ENCODE measurements at regions not wholly inside any gene's neighbourhood (a gene's known extent, or its start where the extent isn't known, plus 50 kb on each side); places are given as distances from the start of the nearest gene placed in this dataset.

DNA sequence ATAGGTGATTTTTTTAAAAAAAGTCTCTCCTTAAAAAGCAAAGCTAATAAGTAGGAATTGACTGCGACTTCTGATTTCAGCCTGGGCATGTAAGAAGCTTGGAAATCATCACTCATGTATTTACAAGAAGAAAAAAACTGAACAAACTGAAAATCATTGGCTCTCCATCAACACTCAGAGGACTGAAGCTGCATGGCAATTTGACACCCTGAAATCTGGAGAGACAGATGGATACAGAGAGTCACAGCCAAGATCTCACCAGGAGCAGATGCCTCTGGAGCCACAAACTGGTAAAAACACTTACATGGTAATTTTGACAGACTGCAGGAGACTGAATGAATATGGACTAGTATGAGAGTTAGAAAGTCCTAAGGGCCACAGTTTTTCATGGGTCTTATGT is 191.2 kb upstream of the TCF21 start:
- DNase-seq = no peak

DNA sequence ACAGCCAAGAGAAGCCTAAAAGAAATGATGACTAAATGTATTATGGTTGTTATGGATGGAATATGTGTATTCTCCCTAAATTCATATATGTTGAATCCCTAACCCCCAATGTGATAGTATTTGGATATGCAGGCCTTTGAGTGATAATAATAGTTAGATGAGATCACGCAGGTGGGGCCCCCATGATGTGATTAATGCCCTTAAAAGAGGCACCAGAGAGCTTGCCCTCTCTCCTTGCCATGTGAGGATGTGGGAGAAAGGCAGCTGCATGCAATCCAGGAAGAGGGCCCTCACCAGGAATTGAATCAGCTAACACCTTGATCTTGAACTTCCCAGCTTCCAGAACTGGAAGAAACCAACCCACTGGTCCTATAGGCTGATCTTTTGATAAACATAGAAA is 190.6 kb upstream of the TCF21 start:
- DNase-seq = no peak

DNA sequence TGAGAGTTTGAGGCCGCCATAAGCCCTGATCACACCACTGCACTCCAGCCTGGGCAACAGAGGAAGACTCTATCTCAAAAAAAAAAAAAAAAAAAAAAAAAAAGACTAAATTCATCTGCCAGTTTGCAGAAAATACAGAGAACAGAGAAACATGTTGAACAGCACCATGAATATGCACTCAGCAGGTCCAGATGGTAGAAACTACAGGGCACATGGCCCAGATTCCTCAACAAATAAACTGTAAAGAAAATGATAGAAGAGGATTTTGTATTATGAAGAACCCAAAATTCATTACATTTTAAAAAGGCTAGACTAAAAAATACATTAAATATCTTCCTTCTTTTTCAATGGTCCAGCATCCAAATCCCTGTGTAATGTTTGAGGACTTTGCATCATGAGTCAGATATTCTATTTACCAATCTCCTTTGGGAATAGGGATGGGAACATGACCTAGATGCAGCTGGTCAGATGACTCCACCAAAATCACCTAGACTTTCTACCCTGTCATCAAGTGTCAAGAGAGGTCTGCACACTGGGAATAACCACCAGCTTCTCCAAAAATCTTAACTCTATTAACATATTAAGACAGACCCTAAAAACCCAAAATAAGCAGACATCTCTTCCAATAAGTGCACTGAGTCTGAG is 189.1 kb upstream of the TCF21 start:
- DNase-seq = no peak

DNA sequence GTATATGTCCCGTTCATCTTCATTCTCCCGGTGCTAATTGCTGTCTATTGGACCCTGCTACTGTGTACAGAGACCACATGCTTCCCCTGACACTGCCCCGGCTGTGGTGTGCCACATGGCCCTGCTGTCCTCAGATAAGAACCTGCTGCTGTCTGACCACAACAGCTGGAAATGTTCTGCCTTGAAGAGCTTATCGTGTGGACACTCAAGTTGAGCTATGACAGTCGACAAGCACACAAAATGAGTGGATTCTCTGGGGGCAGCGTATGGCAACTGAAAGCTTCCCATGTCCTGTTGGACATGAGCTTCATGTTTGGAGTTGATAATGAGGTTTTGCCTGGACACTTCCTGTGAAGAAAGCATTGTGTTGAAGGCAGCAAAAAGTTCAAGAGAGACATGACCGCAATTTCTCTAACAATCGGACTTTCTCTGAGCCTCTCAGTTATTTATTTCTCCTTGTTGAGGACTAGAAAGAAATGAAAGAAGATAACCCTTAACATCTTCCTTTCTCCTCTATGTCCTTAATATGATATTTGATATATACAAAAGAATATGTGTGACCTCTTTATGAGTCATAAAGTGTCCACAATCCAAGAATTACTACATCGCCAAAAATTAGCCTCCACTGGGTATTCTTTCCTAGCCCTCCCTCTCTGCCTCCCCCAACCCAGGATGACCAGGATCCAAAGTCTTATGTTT is 187.1 kb upstream of the TCF21 start:
- DNase-seq = no peak

DNA sequence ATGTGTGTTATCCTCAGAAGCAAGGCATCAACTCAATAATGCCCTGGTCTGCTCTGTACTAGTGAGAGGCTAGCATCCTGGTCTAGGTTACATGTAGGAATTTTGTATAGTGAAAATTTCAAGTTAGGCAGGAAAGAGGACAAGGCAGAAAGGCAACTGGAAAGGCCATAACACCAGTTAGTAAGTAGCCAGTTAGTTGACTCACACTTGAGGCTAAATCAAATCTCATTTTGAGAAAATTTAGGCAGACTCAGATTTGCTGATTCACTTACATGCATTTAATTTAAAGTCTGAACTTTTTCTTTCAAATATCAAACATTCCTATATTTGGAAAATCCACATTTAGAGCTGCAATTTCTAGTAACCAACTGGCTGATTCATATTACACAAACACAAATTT is 184.5 kb upstream of the TCF21 start:
- DNase-seq = no peak

DNA sequence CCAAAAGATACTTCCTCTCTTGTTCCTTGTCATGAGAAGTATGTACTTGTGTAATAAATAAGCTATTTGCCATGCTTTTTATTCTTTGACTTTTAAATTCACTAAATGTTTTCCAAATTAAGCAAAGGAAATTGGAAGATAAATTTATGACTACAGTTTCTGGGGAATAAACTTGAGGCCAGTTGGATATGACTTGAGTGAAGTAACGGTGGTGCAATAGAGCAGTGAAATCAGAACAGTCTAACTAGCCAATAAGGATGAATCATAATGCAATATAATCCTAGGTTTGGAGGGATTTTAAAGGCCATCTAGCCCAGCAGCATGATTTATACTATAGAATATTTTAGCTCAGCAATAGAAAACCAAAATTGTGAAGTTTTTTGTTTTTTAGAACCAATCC is 183.8 kb upstream of the TCF21 start:
- no peak for DNase-seq

DNA sequence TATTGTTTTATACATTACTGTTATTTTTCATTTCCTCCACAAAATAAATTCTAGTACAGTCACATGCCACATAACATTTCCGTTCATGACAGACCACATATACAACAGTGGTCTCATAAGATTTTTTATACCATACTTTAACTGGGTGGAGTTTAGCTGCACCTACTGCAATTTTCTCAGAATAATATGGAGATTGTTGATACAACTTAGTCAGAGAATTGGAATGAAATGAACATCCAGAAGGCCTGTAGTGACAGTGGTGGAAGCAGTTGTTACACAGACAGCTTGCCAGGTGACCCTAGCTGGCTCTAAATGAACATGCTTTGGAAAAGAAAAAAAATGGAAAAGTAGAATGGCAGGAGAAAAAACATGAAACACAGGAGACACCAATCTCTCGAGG is 183.2 kb upstream of the TCF21 start:
- DNase-seq = no peak

DNA sequence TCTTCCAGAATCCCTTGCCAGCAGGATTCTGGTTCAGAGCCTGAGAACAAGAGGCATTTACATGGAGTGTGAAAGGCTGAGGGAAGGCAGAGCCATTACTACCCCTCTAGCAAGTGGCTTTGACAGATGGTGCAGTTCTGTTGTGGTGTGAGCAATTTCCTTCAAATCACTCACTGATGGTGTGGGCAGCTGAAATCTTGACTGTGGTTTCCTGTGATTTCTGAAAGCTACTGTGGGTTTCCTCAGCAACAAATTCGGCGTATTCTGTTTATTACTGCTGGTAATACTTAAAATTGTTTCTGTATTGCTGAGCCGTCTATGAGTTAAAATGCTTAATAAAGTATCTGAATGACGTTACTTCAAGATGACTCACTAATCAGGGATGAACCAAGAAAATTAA is 181.5 kb upstream of the TCF21 start:
- no peak for DNase-seq

DNA sequence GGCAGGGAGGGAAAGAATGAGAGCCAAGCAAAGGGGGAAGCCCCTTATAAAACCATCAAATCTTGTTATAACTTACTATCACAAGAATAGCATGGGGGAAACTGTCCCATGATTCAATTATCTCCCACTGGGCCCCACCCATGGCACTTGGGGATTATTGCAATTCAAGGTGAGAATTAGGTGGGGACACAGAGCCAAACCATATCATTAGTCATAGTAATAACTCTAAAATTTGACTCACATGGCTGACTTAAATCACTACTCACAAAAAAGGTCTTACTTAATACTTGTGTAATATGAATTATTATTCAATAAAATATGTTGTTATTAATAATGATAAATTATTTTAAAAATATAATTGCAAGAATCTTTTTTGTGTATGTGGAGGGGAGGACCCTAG is 178.1 kb upstream of the TCF21 start:
- DNase-seq = no peak

DNA sequence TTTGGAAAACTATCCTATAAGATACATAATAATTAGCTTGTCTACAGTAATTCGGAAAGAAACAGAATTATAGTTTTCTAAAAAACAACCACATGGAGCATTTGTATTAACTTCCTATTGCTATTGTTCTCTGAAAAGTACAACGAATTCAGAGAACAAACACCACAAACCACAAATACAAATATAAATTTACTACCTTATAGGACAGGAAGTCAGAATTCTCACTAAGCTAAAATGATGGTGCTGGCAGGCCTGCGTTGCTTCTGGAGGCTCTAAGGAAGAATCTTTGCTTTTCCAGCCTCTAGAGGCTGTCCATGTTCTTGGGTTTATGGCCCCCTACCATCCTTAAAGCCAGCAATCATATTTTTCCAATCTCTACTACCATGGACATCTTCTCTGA is 173.6 kb upstream of the TCF21 start:
- DNase-seq = no peak

DNA sequence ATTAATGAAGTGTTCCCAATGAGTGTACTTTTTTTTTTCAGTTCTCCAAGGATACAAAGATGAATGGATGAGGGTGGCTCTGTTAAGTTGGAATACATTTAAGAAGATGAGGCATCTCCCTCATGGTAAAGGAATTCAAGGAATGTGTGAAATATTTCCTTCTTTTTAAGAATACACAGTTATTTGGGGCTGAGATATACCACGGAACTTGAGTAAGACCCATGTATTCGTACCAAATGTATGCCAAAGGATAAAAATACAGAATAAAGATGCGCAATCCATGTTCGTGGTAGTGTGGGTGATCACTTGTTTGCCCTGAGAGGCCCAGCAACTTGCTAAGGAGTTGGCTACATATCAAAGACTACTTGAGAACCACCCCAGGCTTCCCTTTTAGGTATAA is 164.2 kb upstream of the TCF21 start:
- no peak for DNase-seq

DNA sequence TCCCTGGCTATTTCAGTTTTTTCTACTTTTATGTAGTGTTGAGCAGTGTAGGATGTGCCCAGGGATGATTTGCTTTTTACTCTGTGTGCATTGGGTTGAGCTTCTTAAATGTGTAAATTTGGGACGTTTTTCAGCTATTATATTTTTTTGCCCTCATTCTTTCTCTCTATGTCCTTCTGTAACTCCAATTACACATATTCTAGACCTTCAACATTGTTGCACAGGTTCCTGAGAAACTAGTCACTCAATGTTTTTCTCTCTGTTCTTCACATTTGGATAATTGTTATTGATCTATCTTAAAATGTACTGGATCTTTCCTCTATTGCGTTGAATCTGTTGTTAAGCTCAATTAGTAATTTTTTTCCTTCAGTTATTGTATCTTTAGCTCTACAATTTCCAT is 162.7 kb upstream of the TCF21 start:
- DNase-seq = no peak

DNA sequence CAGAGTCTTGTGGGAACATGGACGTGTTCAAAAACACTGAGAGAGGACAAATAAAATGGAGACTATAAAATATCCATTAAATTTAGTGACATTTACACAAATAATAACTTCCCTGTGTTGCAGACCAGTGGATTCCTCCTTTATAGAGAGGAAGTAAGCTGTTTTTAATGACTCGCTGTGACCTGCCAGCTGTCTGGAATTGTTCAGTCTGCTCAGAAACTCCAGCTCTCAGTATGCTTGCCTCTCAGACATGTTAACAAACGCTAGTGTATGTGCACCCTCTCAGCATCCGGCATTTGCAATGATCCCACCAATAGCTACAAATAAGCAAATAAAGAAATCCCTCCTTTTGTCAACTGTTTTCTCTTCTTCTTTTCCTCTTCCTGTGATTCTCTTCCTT is 158.0 kb upstream of the TCF21 start:
- no peak for DNase-seq

DNA sequence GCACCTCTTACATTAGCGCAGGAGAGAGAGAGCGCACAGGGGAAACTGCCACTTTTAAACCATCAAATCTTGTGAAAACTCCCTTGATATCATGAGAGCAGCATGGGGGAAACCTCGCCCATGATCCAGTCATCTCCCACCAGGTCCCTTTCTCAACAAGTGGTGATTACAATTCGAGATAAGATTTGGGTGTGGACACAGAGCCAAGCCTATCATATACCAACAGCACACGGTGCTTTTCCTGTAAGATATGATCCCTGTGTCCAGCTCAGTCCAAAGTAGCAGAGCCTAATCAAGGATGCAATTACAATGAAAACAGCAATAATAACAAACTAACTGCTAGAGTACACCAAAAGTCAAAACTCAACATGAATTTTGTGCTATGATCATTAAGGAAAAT is 148.7 kb upstream of the TCF21 start:
- DNase-seq = no peak

DNA sequence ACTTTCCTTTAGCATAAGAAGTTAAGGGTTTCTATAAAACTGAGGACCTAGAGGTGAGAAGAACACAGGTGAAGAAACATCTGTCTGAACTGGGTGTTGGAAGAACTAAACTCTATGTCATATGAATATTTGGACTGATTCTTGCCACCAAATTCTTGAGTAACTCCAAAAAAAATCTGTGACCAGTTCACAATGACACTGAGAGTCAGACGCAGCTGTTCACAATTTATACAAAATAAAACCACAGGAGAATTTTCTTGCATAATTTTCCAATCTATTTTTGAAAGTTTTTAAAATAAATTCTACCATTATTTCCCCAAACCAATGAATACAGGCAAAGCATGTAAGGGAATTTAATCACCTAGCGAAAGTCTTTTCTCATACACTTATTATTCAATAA is 148.1 kb upstream of the TCF21 start:
- DNase-seq = no peak

DNA sequence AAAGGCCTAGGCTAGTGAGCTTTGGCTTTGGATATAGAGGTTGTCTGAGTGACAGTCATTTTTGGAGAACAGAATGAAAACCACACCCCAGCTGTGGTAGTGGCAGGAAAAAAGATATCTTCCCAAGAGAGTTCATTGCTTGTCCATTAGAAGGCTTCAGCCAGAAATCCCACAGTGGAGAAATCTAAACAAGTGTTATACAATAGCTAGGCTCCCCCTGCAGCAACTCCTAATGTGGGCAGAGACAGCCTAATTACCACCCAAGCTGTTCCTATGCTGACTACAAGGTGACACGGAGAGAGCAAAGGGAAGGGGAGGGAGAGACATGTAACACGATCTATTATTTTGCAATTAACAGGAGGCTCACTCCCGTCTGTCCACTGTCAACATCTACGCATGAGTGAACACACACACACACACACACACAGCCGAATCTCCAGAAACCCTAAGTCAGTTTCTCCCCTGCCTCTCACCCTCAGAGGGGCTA is 147.5 kb upstream of the TCF21 start:
- DNase-seq = peak; percentile 11

DNA sequence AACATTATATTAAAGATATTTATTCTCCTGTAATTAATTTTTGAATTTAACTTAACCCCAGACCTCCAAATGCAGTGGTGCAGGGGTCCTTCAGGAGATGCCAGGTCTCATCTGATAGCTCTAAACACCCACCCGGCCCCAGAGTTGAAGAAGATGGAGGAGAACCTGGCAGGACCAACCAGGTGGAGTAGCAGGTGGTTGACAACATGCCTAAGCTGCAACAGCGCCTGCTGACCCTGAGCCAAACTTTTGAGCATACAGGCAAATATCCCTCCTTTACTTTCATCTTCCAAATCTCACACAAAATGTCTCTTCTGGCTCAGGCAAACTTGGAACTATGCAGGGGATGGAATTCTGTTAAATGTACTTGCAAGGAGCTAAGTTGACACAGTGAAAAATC is 145.3 kb upstream of the TCF21 start:
- no peak for DNase-seq

DNA sequence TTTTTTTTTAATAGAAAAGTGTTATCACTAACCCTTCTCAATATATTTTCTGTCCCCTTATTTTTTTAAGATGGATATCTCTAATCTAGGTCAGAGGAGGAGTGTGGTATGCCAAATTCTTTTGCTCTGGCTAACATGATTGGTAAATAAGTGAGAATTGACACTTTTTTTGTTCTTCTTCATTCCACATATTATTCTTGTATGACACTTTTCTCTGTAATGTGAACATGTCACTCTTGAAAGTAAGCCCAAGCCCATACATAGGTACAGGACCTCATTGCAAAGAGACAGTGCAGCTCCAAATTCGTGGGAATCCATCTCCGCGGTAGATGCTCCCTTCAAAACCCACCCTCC is 142.5 kb upstream of the TCF21 start:
- DNase-seq = no peak

DNA sequence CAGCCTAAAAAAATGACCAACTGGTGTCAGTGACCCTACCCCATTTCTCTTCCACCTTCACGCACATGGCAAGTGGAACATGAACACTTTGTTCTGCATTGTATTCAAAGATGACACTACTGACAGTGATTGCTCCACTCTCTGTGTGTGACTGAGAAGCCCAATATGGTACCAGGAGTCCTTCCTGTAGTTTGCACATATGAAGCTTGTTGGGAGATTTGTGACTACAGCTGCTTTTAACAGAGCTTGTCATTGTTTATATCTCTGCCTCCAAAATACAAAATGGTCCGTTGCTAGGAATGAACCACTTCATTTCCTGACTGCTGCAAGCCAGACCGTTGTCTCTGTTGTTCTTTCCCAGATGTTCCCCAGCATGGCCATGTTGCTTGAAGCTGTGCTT is 140.3 kb upstream of the TCF21 start:
- no peak for DNase-seq

DNA sequence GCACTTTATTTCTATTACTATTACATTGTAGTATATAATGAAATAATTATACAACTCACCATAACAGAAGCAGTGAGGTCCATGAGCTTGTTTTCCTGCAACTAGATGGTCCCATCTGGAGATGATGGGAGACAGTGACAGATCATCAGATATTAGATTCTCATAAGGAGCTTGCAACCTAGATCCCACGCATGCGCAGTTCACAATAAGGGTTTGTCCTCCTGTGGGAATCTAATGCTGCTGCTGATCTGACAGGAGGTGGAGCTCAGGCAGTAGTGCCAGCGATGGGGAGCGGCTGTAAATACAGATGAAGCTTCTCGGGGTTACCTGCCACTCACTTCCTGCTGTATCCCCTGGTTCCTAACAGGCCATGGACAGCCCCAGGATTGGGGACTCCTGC is 139.5 kb upstream of the TCF21 start:
- no peak for DNase-seq

DNA sequence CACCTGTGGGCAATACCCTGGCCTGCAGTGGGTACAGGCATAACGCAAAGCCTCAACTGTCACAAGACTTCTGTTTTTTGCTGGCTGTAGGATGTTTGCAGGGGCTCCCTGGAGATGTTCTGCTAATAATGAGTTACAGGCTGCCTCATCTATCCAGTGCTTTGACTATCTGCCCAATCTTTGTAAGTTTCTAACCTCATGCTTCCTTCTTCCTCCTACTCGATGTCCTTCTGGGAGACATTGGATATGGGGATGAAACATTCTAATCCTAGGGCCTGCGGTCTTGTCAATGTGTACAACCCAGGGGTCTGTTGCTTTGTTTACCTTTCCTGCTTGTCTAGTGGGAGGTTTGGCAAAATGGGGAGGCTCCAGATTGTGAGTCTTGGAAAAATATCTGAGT is 136.8 kb upstream of the TCF21 start:
- no peak for DNase-seq

DNA sequence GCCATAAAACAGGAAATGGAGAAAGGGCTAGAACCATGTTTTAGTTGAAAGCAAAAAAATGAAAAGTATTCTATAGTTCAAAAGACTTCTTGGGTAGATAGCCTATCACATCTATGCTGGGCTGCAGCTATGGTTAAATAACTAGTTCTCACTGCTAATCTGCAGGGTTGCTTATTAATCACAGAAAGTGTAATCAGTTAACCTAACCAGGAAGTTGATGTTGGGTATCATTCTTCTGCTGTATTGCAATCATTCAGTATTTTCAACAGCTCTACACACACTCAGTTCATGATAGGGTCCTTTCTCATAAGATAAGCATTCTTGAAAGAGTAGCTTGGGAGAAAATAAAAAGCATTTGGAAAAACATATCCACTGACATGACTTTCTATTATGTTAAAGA is 135.2 kb upstream of the TCF21 start:
- no peak for DNase-seq

DNA sequence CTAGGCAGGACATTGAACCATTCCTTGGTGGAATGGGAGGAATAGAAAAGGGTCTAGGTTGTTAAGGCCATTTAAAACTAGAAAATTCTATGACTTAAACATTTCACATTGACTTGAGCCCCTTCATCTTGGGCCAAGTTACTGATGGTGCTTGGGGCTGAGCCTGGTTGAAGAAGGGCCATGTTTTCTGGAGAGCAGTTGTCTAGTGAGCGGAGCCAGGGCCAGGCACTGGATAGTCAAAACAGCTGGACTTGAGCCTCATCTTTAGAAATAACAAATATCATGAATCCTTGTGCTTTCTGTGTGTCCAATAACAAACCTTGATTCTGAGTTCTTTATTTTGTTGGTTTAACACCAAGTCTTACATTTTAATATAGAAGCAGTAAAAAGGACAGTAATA is 134.6 kb upstream of the TCF21 start:
- no peak for DNase-seq

DNA sequence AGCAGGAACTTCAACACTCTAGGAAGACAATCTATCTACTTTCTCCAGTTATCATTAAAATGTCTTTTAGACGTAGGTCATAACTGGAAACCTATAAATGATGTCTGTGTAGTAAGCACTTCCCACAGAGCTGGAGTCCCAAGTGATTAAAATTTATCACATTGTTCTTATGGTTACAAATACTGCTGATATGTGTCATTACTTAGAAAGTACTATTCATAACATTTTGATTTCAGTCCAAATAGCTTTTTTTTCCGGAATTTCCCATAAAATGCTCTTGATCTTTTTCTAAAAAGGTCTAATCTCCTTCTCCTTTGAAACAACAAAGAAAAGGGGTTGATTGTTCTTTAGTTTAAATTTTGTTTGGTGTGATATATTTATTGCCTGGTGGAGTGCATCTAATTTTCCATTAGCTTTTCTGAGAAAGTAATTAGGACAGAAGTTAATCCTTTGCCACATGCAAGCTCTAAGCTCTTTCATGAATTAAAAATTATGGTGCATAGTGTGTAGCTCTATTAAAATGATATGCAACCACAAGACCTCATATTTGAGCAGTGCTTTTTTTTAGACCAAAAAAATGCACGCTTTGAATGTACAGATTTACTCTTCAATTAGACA is 132.7 kb upstream of the TCF21 start:
- DNase-seq = no peak

DNA sequence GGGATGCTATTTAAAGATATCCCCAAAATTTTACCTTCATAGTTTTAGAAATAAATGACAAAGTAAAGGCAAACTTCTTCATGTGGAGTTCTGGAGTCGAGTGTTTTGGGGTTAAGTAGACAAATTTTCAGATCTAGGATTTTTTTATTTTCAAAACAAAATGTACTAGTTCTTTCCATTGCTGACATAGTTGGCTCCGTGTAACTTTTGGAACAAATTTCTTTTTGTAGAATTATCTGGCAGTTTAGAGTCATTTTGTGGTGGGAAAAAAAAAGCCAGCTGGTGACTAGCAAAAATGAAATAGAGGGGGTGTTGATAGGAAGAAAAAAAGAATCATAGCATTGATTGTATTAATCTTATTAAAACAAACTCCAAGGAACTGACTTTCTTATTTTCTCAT is 131.6 kb upstream of the TCF21 start:
- no peak for DNase-seq

Data from NCI-H2081 treated with DMSO at 0.1 percent for 48 hours (cell line).